Fibroblast of lung (primary cell): ENCODE measurements at regions not wholly inside any gene's neighbourhood (a gene's known extent, or its start where the extent isn't known, plus 50 kb on each side); places are given as distances from the start of the nearest gene placed in this dataset.

Source experiments
- EZH2 ChIP-seq: IDR thresholded peaks from 2 replicates; pipeline ENCODE4 v1.5.1; 2012; ENCODE audit warnings: low read length, control low read depth, mild to moderate bottlenecking; ENCODE audit errors: missing control alignments
- TF ChIP-seq, protein P1 (sequence below), 2 donors: IDR thresholded peaks in 1 of 2; conservative IDR thresholded peaks in 1 of 2; 1 replicate in 1 of 2; 2 replicates in 1 of 2; pipeline ENCODE4 v1.5.1; 2011 to 2012; ENCODE audit warnings: low read length in 2 of 2, control low read depth in 1 of 2, inconsistent platforms in 1 of 2, low read depth in 1 of 2, mild to moderate bottlenecking in 1 of 2

DNA sequence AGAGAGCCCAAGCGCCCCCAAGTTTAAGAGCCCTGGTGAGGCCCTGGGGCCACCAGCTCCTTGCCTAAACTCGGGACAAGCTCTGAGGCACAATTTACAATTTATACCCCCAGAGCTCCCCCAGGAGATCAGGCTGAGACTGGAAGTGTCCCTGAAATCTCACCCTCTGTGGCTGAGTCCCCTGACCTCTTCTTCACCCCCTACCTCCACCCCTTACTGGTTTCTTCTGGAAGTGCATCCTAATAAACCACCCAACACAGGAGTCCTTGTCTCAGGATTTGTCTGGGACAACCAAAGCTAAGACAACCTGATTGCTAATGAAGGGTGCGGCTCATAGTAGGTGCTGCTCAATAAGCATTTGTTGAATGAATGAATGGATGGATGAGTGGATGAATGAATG, 206.4 kb downstream of the BCL11B start:
- TF ChIP-seq, protein P1, sequence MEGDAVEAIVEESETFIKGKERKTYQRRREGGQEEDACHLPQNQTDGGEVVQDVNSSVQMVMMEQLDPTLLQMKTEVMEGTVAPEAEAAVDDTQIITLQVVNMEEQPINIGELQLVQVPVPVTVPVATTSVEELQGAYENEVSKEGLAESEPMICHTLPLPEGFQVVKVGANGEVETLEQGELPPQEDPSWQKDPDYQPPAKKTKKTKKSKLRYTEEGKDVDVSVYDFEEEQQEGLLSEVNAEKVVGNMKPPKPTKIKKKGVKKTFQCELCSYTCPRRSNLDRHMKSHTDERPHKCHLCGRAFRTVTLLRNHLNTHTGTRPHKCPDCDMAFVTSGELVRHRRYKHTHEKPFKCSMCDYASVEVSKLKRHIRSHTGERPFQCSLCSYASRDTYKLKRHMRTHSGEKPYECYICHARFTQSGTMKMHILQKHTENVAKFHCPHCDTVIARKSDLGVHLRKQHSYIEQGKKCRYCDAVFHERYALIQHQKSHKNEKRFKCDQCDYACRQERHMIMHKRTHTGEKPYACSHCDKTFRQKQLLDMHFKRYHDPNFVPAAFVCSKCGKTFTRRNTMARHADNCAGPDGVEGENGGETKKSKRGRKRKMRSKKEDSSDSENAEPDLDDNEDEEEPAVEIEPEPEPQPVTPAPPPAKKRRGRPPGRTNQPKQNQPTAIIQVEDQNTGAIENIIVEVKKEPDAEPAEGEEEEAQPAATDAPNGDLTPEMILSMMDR (conservative IDR thresholded peaks at IDR 0.05 in 1 of 2, IDR thresholded peaks at IDR 0.05 in 1 of 2; ENCODE audit: low read depth in 1 of 2, low read length in 2 of 2): no peak
- TF ChIP-seq EZH2: no peak
